ENCODE measurements at regions not wholly inside any gene's neighbourhood (a gene's known extent, or its start where the extent isn't known, plus 50 kb on each side); places are given as distances from the start of the nearest gene placed in this dataset.

GRCh38 chr9:87068177-87068840, 121.0 kb upstream of the GAS1 start:
- TF ChIP-seq, protein P1, sequence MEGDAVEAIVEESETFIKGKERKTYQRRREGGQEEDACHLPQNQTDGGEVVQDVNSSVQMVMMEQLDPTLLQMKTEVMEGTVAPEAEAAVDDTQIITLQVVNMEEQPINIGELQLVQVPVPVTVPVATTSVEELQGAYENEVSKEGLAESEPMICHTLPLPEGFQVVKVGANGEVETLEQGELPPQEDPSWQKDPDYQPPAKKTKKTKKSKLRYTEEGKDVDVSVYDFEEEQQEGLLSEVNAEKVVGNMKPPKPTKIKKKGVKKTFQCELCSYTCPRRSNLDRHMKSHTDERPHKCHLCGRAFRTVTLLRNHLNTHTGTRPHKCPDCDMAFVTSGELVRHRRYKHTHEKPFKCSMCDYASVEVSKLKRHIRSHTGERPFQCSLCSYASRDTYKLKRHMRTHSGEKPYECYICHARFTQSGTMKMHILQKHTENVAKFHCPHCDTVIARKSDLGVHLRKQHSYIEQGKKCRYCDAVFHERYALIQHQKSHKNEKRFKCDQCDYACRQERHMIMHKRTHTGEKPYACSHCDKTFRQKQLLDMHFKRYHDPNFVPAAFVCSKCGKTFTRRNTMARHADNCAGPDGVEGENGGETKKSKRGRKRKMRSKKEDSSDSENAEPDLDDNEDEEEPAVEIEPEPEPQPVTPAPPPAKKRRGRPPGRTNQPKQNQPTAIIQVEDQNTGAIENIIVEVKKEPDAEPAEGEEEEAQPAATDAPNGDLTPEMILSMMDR (IDR thresholded peaks at IDR 0.05) = no peak
- H3K36me3 ChIP-seq = no peaks in the 10 kb centered on the region
- ATAC-seq (ENCODE audit: insufficient number of reproducible peaks, low FRiP score, low read depth) (no peak), DNase-seq (ENCODE audit: low spot score) (no peak)
- H3K9me3 ChIP-seq = no peaks in the 10 kb centered on the region
- no peaks in the 10 kb centered on the region for H3K27me3 ChIP-seq (replicated peaks; ENCODE audit: insufficient read depth)
- H3K4me1 ChIP-seq (ENCODE audit: control insufficient read depth in 1 of 2, low read depth in 2 of 2) = peaks cover 8 to 17% of the 10 kb centered on the region in 2 donors
- H3K27ac ChIP-seq = no peak overlapping the region
- H3K4me3 ChIP-seq = no peak overlapping the region

- H3K9me3 ChIP-seq = no peaks in the 10 kb centered on the region
- peaks cover 0 to 5% of the 10 kb centered on the region in 2 donors for H3K4me1 ChIP-seq (ENCODE audit: control insufficient read depth in 1 of 2, low read depth in 2 of 2)
- no peak overlapping the region for H3K4me3 ChIP-seq
- DNase-seq (ENCODE audit: low spot score) = no peak
- no peaks in the 10 kb centered on the region for H3K27me3 ChIP-seq (replicated peaks; ENCODE audit: insufficient read depth)
- TF ChIP-seq, protein P1 (IDR thresholded peaks at IDR 0.05) = no peak
- ATAC-seq (ENCODE audit: insufficient number of reproducible peaks, low FRiP score, low read depth) = no peak
- H3K27ac ChIP-seq = no peak overlapping the region
- H3K36me3 ChIP-seq = no peaks in the 10 kb centered on the region
Observed at GRCh38 chr9:87069690-87070089, 122.4 kb upstream of the GAS1 start.

DNA sequence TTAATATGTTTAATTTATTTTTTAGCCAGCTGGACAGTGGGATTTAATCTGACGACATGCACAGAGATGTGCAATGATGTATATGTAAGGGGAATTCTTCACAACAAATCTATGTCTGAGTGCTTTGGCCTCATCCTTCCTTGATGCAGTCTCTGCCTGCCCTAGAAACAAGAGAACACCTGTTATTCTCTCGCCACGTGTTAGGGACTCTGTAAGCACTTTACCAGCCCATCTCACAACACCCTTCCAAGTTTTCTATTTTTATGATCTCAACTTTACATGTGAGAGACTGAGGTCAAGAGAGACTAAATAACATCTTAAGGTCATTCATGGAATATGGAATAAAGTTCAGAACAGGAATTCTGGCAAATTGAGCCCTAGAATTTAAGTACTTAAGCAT, 123.0 kb upstream of the GAS1 start:
- TF ChIP-seq, protein P1 (IDR thresholded peaks at IDR 0.05) = no peak
- Histone ChIP-seq H3K27me3 (replicated peaks; ENCODE audit: insufficient read depth) (no peaks in the 10 kb centered on the region), H3K27ac (no peak overlapping the region), H3K4me1 (ENCODE audit: control insufficient read depth in 1 of 2, low read depth in 2 of 2) (no peaks in the 10 kb centered on the region), H3K4me3 (no peak overlapping the region), H3K9me3 (no peaks in the 10 kb centered on the region), H3K36me3 (no peaks in the 10 kb centered on the region)
- no peak for ATAC-seq (ENCODE audit: insufficient number of reproducible peaks, low FRiP score, low read depth)
- no peak for DNase-seq (ENCODE audit: low spot score)

DNA sequence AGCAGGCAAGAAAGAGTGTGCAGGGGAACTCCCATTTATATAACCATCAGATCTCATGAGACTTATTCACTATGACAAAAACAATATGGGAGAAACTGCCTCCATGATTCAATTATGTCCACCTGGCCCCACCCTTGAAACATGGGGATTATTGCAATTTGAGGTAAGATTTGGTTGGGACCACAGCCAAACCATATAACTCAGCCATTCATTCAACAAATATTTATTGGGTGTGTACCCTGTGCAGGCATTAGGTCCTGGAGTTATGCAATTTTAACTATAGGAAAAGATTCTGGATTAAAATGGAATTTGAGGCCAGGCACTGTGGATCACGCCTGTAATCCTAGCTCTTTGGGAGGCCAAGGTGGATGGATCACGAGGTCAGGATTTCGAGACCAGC, 124.2 kb upstream of the GAS1 start:
- DNase-seq (ENCODE audit: low spot score) (no peak), ATAC-seq (ENCODE audit: insufficient number of reproducible peaks, low FRiP score, low read depth) (no peak)
- no peaks in the 10 kb centered on the region for H3K9me3 ChIP-seq
- H3K4me3 ChIP-seq = no peak overlapping the region
- H3K27ac ChIP-seq = no peak overlapping the region
- H3K36me3 ChIP-seq = no peaks in the 10 kb centered on the region
- TF ChIP-seq, protein P1 (IDR thresholded peaks at IDR 0.05) = no peak
- H3K27me3 ChIP-seq (replicated peaks; ENCODE audit: insufficient read depth) = no peaks in the 10 kb centered on the region
- H3K4me1 ChIP-seq (ENCODE audit: control insufficient read depth in 1 of 2, low read depth in 2 of 2) = no peaks in the 10 kb centered on the region

DNA sequence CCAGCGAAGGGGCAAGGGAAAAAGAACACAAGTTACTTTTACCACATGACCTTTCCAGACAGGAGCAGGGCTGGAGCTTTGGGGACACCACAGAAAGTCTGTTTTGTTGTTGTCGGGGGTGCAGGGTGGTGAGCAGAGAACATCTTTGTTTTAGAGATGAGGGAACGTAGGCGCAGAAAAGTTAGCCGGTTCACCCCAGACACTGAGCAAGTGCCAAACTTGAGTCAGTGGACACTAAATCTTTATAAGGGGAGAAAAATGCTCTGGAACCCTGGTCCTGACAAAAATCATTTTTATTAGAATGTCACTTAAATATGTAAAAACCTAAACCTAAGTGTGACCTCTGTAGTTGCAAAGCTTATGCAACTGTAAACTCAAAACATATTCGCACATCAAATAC, 126.4 kb upstream of the GAS1 start:
- Histone ChIP-seq H3K27ac (no peak overlapping the region), H3K36me3 (no peaks in the 10 kb centered on the region), H3K27me3 (replicated peaks; ENCODE audit: insufficient read depth) (no peaks in the 10 kb centered on the region), H3K4me1 (ENCODE audit: control insufficient read depth in 1 of 2, low read depth in 2 of 2) (peaks cover 0 to 10% of the 10 kb centered on the region in 2 donors), H3K4me3 (no peak overlapping the region), H3K9me3 (no peaks in the 10 kb centered on the region)
- DNase-seq (ENCODE audit: low spot score) (no peak), ATAC-seq (ENCODE audit: insufficient number of reproducible peaks, low FRiP score, low read depth) (no peak)
- TF ChIP-seq, protein P1 (IDR thresholded peaks at IDR 0.05) = no peak
